Right atrium auricular region (tissue), 2 donors: ENCODE measurements at regions not wholly inside any gene's neighbourhood (a gene's known extent, or its start where the extent isn't known, plus 50 kb on each side); places are given as distances from the start of the nearest gene placed in this dataset.

Experiments
- DNase-seq: peaks from one replicate; pipeline ENCODE4 v3.0.0-alpha.2; 2019; ENCODE audit warnings: low spot score
- H3K27ac ChIP-seq, 2 donors: fragments of 200-600 bp; sonication (generic); 1 replicate in 1 of 2; 2 replicates in 1 of 2; pipeline ENCODE4 v1.5.1; 2016 to 2019
- H3K27me3 ChIP-seq, 2 donors: fragments of 200-600 bp; sonication (generic); one replicate each; pipeline versions ENCODE4 v1.5.1 to v1.6.0; 2017 to 2019
- H3K36me3 ChIP-seq: fragments of 200-600 bp; sonication (generic); one replicate; pipeline ENCODE4 v1.5.1; 2016
- H3K4me1 ChIP-seq, 2 donors: fragments of 200-600 bp; sonication (generic); one replicate each; pipeline versions ENCODE4 v1.5.1 to v1.6.0; 2017 to 2019
- H3K4me3 ChIP-seq, 2 donors: fragments of 200-600 bp; sonication (generic); 1 replicate in 1 of 2; 2 replicates in 1 of 2; pipeline ENCODE4 v1.5.1; 2017 to 2019; ENCODE audit warnings: mild to moderate bottlenecking in 1 of 2, moderate library complexity in 1 of 2
- H3K9me3 ChIP-seq, 2 donors: fragments of 200-600 bp; sonication (generic); one replicate each; pipeline ENCODE4 v1.5.1; 2019
- CTCF ChIP-seq, 2 donors: fragments of 200-600 bp; sonication (generic); IDR thresholded peaks; one replicate each; pipeline ENCODE4 v1.5.1; 2019; ENCODE audit warnings: antibody characterized with exemption in 2 of 2

GRCh38 chr3:13262493-13263211 lies 157.5 kb downstream of the NUP210 start:
- H3K27ac ChIP-seq, result no peak overlapping the region

GRCh38 chr3:13261892-13262291 lies 158.2 kb downstream of the NUP210 start:
- Histone ChIP-seq H3K36me3 (no peaks in the 10 kb centered on the region), H3K27me3 (no peaks in the 10 kb centered on the region), H3K4me3 (no peak overlapping the region), H3K4me1 (no peaks in the 10 kb centered on the region), H3K9me3 (no peaks in the 10 kb centered on the region), H3K27ac (no peak overlapping the region)
- no peak for TF ChIP-seq CTCF (IDR thresholded peaks at IDR 0.05)
- no peak for DNase-seq

More at GRCh38 chr3:13262493-13263211, 157.5 kb downstream of the NUP210 start:
- H3K4me1 ChIP-seq, result no peaks in the 10 kb centered on the region
- TF ChIP-seq CTCF (IDR thresholded peaks at IDR 0.05), result no peak
- no peaks in the 10 kb centered on the region for H3K36me3 ChIP-seq
- H3K27me3 ChIP-seq, result no peaks in the 10 kb centered on the region
- no peak for DNase-seq
- no peak overlapping the region for H3K4me3 ChIP-seq
- no peaks in the 10 kb centered on the region for H3K9me3 ChIP-seq

- Histone ChIP-seq H3K36me3 (no peaks in the 10 kb centered on the region), H3K4me3 (no peak overlapping the region), H3K9me3 (no peaks in the 10 kb centered on the region), H3K27ac (no peak overlapping the region), H3K4me1 (no peaks in the 10 kb centered on the region), H3K27me3 (no peaks in the 10 kb centered on the region)
- no peak for DNase-seq
- TF ChIP-seq CTCF (IDR thresholded peaks at IDR 0.05), result no peak
Observed at GRCh38 chr3:13261104-13261830, 158.9 kb downstream of the NUP210 start.

GRCh38 chr3:13260259-13261103 lies 159.6 kb downstream of the NUP210 start:
- Histone ChIP-seq H3K4me3 (no peak overlapping the region), H3K36me3 (no peaks in the 10 kb centered on the region), H3K27me3 (no peaks in the 10 kb centered on the region), H3K27ac (no peak overlapping the region), H3K9me3 (no peaks in the 10 kb centered on the region), H3K4me1 (no peaks in the 10 kb centered on the region)
- no peak for TF ChIP-seq CTCF (IDR thresholded peaks at IDR 0.05)
- DNase-seq, result no peak

- no peaks in the 10 kb centered on the region for H3K4me1 ChIP-seq
- no peak overlapping the region for H3K4me3 ChIP-seq
- H3K27me3 ChIP-seq, result no peaks in the 10 kb centered on the region
- no peaks in the 10 kb centered on the region for H3K9me3 ChIP-seq
- no peak for DNase-seq
- H3K27ac ChIP-seq, result no peak overlapping the region
- H3K36me3 ChIP-seq, result no peaks in the 10 kb centered on the region
- no peak for TF ChIP-seq CTCF (IDR thresholded peaks at IDR 0.05)
Observed at GRCh38 chr3:13259831-13260230, 160.3 kb downstream of the NUP210 start.
